Endothelial cell of umbilical vein (primary cell): ENCODE measurements at regions not wholly inside any gene's neighbourhood (a gene's known extent, or its start where the extent isn't known, plus 50 kb on each side); places are given as distances from the start of the nearest gene placed in this dataset.

ENCODE experiments used
- BruUV-seq: library from RNA; stranded (reverse); fragments of 400-500 nt; replicated peaks from 2 replicates; lab custom pipeline; 2021; lab: Mats Ljungman, UMichigan
- CTCF ChIA-PET: fragments of 300-600, 350-600 bp; sonication (Branson Sonifier 250); formaldehyde crosslinking; loops from one replicate; lab custom pipeline; 2021; ENCODE audit warnings: antibody characterized with exemption, inconsistent platforms; lab: Charles Lee
- POLR2A ChIA-PET: fragments of 300-600, 350-600 bp; sonication (Branson Sonifier 250); formaldehyde crosslinking; loops from one replicate; lab custom pipeline; 2021; ENCODE audit warnings: antibody characterized with exemption, inconsistent platforms; lab: Charles Lee
- DNase-seq: peaks from one replicate; pipeline ENCODE4 v3.0.0-alpha.2; 2011; ENCODE audit warnings: low read depth, low spot score
- FAIRE-seq: peaks from 2 replicates; lab custom pipeline; 2011; peaks lifted over from hg19 to GRCh38; lab: Jason Lieb, UNC
- H2AFZ ChIP-seq: 2 replicates; pipeline ENCODE4 v1.6.0; 2012; ENCODE audit warnings: low read depth, low read length, control low read depth, inconsistent platforms
- H3K27ac ChIP-seq: 2 replicates; pipeline ENCODE4 v1.5.1; 2011; ENCODE audit warnings: low read depth, mild to moderate bottlenecking, control low read depth, low read length, moderate library complexity; ENCODE audit not compliant: insufficient read depth
- H3K27me3 ChIP-seq, 2 experiments: 2 replicates each; pipeline versions ENCODE4 v1.6.0 to v1.6.1; 2011; ENCODE audit warnings: low read length in 2 of 2, mixed read lengths in 1 of 2; ENCODE audit not compliant: control insufficient read depth in 2 of 2, insufficient read depth in 2 of 2
- H3K36me3 ChIP-seq, 2 experiments: 2 replicates in 1 of 2; 3 replicates in 1 of 2; pipeline ENCODE4 v1.5.1; 2011; ENCODE audit warnings: low read length in 2 of 2, mild to moderate bottlenecking in 1 of 2, moderate library complexity in 1 of 2; ENCODE audit not compliant: control insufficient read depth in 2 of 2, insufficient read depth in 2 of 2; ENCODE audit errors: extremely low read depth in 1 of 2
- H3K4me1 ChIP-seq: 3 replicates; pipeline ENCODE4 v1.5.1; 2011; ENCODE audit warnings: mild to moderate bottlenecking, low read length; ENCODE audit not compliant: control insufficient read depth, insufficient read depth; ENCODE audit errors: extremely low read depth
- H3K4me2 ChIP-seq: 2 replicates; pipeline ENCODE4 v1.6.1; 2011; ENCODE audit warnings: low read length, control low read depth, mixed read lengths; ENCODE audit not compliant: insufficient read depth
- H3K4me3 ChIP-seq, 3 experiments: fragments of 200-600 bp in 1 of 3; sonication (generic), shearing (Covaris generic) in 1 of 3; replicated peaks in 1 of 3; 2 replicates each; pipeline ENCODE4 v1.5.1; 2011 to 2016; ENCODE audit warnings: control low read depth in 3 of 3, low read length in 3 of 3, mild to moderate bottlenecking in 2 of 3, inconsistent platforms in 1 of 3, low read depth in 1 of 3, moderate library complexity in 1 of 3; ENCODE audit not compliant: insufficient read depth in 1 of 3
- H3K79me2 ChIP-seq: 2 replicates; pipeline ENCODE4 v1.6.0; 2012; ENCODE audit warnings: low read length, inconsistent platforms; ENCODE audit not compliant: control insufficient read depth, insufficient read depth
- H3K9ac ChIP-seq: replicated peaks from 2 replicates; pipeline ENCODE3; 2011; ENCODE audit warnings: low read length, control low read depth; ENCODE audit not compliant: insufficient read depth; ENCODE audit errors: extremely low read depth
- H3K9me1 ChIP-seq: replicated peaks from 3 replicates; pipeline ENCODE4 v1.6.0; 2011; ENCODE audit warnings: mild to moderate bottlenecking, low read length; ENCODE audit not compliant: control insufficient read depth, insufficient read depth; ENCODE audit errors: extremely low read depth
- H3K9me3 ChIP-seq: replicated peaks from 2 replicates; pipeline ENCODE4 v1.5.1; 2012; ENCODE audit warnings: low read length, inconsistent platforms; ENCODE audit not compliant: control insufficient read depth, insufficient read depth
- H4K20me1 ChIP-seq: replicated peaks from 2 replicates; pipeline ENCODE3; 2011; ENCODE audit warnings: mild to moderate bottlenecking, low read length; ENCODE audit not compliant: control insufficient read depth, insufficient read depth; ENCODE audit errors: extremely low read depth
- CTCF ChIP-seq, 2 donors: IDR thresholded peaks; 1 replicate in 1 of 2; 2 replicates in 1 of 2; pipeline ENCODE4 v1.5.1; 2011; ENCODE audit warnings: low read length in 2 of 2, mild to moderate bottlenecking in 2 of 2, moderate library complexity in 2 of 2, control low read depth in 1 of 2, inconsistent platforms in 1 of 2, low read depth in 1 of 2; ENCODE audit not compliant: insufficient read depth in 1 of 2; ENCODE audit errors: extremely low read depth in 1 of 2
- EZH2 ChIP-seq: IDR thresholded peaks from 2 replicates; pipeline ENCODE4 v1.6.1; 2012; ENCODE audit warnings: borderline replicate concordance, low read depth, mild to moderate bottlenecking, moderate library complexity, low read length, inconsistent platforms; ENCODE audit not compliant: severe bottlenecking
- FOS ChIP-seq: IDR thresholded peaks from 2 replicates; pipeline ENCODE4 v1.6.1; 2011; ENCODE audit warnings: mild to moderate bottlenecking, low read length, moderate library complexity, borderline replicate concordance; ENCODE audit not compliant: insufficient read depth
- GATA2 ChIP-seq: IDR thresholded peaks from 2 replicates; pipeline ENCODE4 v1.7.0; 2011; ENCODE audit warnings: low read depth, mild to moderate bottlenecking, moderate library complexity, mixed read lengths, low read length; ENCODE audit not compliant: insufficient read length, insufficient read depth
- JUN ChIP-seq: IDR thresholded peaks from 2 replicates; pipeline ENCODE4 v1.6.1; 2011; ENCODE audit warnings: borderline replicate concordance, low read depth; ENCODE audit not compliant: insufficient read length, insufficient read depth
- MAX ChIP-seq: IDR thresholded peaks from 2 replicates; pipeline ENCODE4 v1.6.1; 2011; ENCODE audit not compliant: insufficient read depth, insufficient read length
- MYC ChIP-seq: IDR thresholded peaks from one replicate; pipeline ENCODE4 v1.6.1; 2011; ENCODE audit warnings: mild to moderate bottlenecking, low read depth, low read length
- POLR2A ChIP-seq: IDR thresholded peaks from 2 replicates; pipeline ENCODE4 v1.6.1; 2012; ENCODE audit warnings: low read depth, mild to moderate bottlenecking, control low read depth, low read length
- POLR2AphosphoS5 ChIP-seq: IDR thresholded peaks from 2 replicates; pipeline ENCODE4 v1.6.1; 2012; ENCODE audit warnings: low read depth, mild to moderate bottlenecking, control low read depth, low read length, moderate library complexity; ENCODE audit not compliant: insufficient read depth
- dilution Hi-C: fragments of 300-500 bp; cut with MboI; formaldehyde crosslinking; loops from one replicate; pipeline ENCODE4 v1.15.0; 2019; ENCODE audit warnings: low sequenced_read_pairs; ENCODE audit not compliant: extremely low pct_ligation_motif_present
- intact Hi-C: fragments of 100-400 bp; cut with micrococcal nuclease; formaldehyde crosslinking; loops from one replicate; pipeline ENCODE4 v1.10.0; 2022

- intact Hi-C loops (no loop called here), dilution Hi-C loops (no loop called here)
- CTCF ChIA-PET = no interaction called here
- Histone ChIP-seq H3K9ac (no peak overlapping the region), H3K4me1 (no peaks in the 10 kb centered on the region), H3K27me3 (no peaks in the 10 kb centered on the region), H3K4me3 (no peak overlapping the region), H2AFZ (no peak overlapping the region), H3K4me2 (no peak overlapping the region), H3K36me3 (no peaks in the 10 kb centered on the region), H3K9me1 (no peaks in the 10 kb centered on the region), H3K9me3 (no peaks in the 10 kb centered on the region), H3K27ac (no peak overlapping the region), H3K79me2 (no peaks in the 10 kb centered on the region), H4K20me1 (no peaks in the 10 kb centered on the region)
- POLR2A ChIA-PET = no interaction called here
- no peak for DNase-seq
- TF ChIP-seq CTCF (IDR thresholded peaks at IDR 0.05; ENCODE audit: extremely low read depth in 1 of 2, insufficient read depth in 1 of 2, low read depth in 1 of 2, low read length in 2 of 2) (no peak), POLR2A (no peak), FOS (no peak), GATA2 (no peak), EZH2 (no peak), MAX (no peak), POLR2AphosphoS5 (no peak), JUN (no peak), MYC (no peak)
- no peak for FAIRE-seq
- no TSS peak for BruUV-seq
These were observed 300.7 kb upstream of the FTMT start for GRCh38 chr5:121550989-121551388.
